Uterus (tissue), 3 donors: ENCODE measurements at regions not wholly inside any gene's neighbourhood (a gene's known extent, or its start where the extent isn't known, plus 50 kb on each side); places are given as distances from the start of the nearest gene placed in this dataset.
"Not testable (repeated sequence)": the region's sequence is repeated elsewhere in the genome, so short reads cannot be mapped to it uniquely, and the experiment has no call there.

Experiments
- DNase-seq, 2 donors: peaks; one replicate each; pipeline ENCODE4 v3.0.0-alpha.2; 2019 to 2020
- H3K27ac ChIP-seq, 2 donors: fragments of 200-600 bp; sonication (generic); 1 replicate in 1 of 2; 2 replicates in 1 of 2; pipeline ENCODE4 v1.5.1; 2016 to 2018
- H3K27me3 ChIP-seq, 2 donors: fragments of 200-600 bp; sonication (generic); one replicate each; pipeline ENCODE4 v1.5.1; 2018 to 2019; ENCODE audit warnings: control low read depth in 1 of 2
- H3K36me3 ChIP-seq, 2 donors: fragments of 200-600 bp; sonication (generic); one replicate each; pipeline ENCODE4 v1.5.1; 2019; ENCODE audit warnings: control low read depth in 1 of 2
- H3K4me1 ChIP-seq, 2 donors: fragments of 200-600 bp; sonication (generic); one replicate each; pipeline ENCODE4 v1.5.1; 2018 to 2019; ENCODE audit warnings: control low read depth in 1 of 2
- H3K4me3 ChIP-seq, 2 donors: fragments of 200-600 bp; sonication (generic); 1 replicate in 1 of 2; 2 replicates in 1 of 2; pipeline ENCODE4 v1.5.1; 2018 to 2019; ENCODE audit warnings: mild to moderate bottlenecking in 1 of 2
- H3K9me3 ChIP-seq, 2 donors: fragments of 200-600 bp; sonication (generic); one replicate each; pipeline ENCODE4 v1.5.1; 2019; ENCODE audit warnings: control low read depth in 1 of 2
- POLR2A ChIP-seq, 2 donors: fragments of 450-650 bp; IDR thresholded peaks; one replicate each; pipeline ENCODE4 v1.6.1; 2016; ENCODE audit warnings: antibody characterized with exemption in 2 of 2, mild to moderate bottlenecking in 1 of 2, moderate library complexity in 1 of 2
- intact Hi-C: fragments of 100-400 bp; cut with DNase I; formaldehyde crosslinking; loops from one replicate; pipeline ENCODE4 v1.15.1; 2023; ENCODE audit warnings: low total_unique reads
- TF ChIP-seq, protein P1 (sequence below), 4 experiments: fragments of 200-600 bp in 2 of 4; fragments of 450-650 bp in 2 of 4; sonication (generic) in 2 of 4; IDR thresholded peaks; one replicate each; pipeline ENCODE4 v1.5.1; 2016 to 2019; ENCODE audit warnings: antibody characterized with exemption in 4 of 4, mild to moderate bottlenecking in 2 of 4, moderate library complexity in 1 of 4
- donor health status: DM: yes; HTN: yes; CAD: no.

GRCh38 chr22:33139937-33140336 lies 81.8 kb upstream of the SYN3 start:
- H3K27me3 ChIP-seq: no peaks in the 10 kb centered on the region
- no peaks in the 10 kb centered on the region for H3K4me1 ChIP-seq
- no peaks in the 10 kb centered on the region for H3K9me3 ChIP-seq
- TF ChIP-seq, protein P1, sequence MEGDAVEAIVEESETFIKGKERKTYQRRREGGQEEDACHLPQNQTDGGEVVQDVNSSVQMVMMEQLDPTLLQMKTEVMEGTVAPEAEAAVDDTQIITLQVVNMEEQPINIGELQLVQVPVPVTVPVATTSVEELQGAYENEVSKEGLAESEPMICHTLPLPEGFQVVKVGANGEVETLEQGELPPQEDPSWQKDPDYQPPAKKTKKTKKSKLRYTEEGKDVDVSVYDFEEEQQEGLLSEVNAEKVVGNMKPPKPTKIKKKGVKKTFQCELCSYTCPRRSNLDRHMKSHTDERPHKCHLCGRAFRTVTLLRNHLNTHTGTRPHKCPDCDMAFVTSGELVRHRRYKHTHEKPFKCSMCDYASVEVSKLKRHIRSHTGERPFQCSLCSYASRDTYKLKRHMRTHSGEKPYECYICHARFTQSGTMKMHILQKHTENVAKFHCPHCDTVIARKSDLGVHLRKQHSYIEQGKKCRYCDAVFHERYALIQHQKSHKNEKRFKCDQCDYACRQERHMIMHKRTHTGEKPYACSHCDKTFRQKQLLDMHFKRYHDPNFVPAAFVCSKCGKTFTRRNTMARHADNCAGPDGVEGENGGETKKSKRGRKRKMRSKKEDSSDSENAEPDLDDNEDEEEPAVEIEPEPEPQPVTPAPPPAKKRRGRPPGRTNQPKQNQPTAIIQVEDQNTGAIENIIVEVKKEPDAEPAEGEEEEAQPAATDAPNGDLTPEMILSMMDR (IDR thresholded peaks at IDR 0.05): no peak
- no peak for TF ChIP-seq POLR2A (IDR thresholded peaks at IDR 0.05)
- H3K4me3 ChIP-seq: no peak overlapping the region
- H3K27ac ChIP-seq: no peak overlapping the region
- H3K36me3 ChIP-seq: no peaks in the 10 kb centered on the region
- intact Hi-C loops: no loop called here
- DNase-seq: no peak

DNA sequence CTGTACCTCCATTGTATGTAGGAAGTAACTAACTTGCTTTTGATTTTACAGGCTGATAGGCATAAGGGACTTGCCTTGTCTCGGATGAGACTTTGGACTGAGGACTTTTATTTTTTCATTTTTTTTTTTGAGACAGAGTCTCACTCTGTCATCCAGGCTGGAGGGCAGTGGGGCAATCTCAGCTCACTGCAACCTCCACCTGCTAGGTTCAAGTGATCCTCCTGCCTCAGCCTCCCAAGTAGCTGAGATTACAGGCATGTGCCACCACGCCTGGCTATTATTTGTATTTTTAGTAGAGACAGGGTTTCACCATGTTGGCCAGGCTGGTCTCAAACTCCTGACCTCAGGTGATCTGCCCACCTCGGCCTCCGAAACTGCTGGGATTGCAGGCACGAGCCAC lies 80.2 kb upstream of the SYN3 start:
- H3K36me3 ChIP-seq, H3K27ac ChIP-seq, H3K9me3 ChIP-seq, H3K4me1 ChIP-seq, DNase-seq, H3K27me3 ChIP-seq, H3K4me3 ChIP-seq, intact Hi-C loops: not testable (repeated sequence)

GRCh38 chr22:33130473-33130872 lies 72.3 kb upstream of the SYN3 start:
- no peaks in the 10 kb centered on the region for H3K9me3 ChIP-seq
- H3K4me3 ChIP-seq: no peak overlapping the region
- DNase-seq: no peak
- H3K27ac ChIP-seq: no peak overlapping the region
- no peaks in the 10 kb centered on the region for H3K4me1 ChIP-seq
- intact Hi-C loops: no loop called here
- H3K36me3 ChIP-seq: no peaks in the 10 kb centered on the region
- no peaks in the 10 kb centered on the region for H3K27me3 ChIP-seq
- TF ChIP-seq, protein P1 (IDR thresholded peaks at IDR 0.05): no peak
- no peak for TF ChIP-seq POLR2A (IDR thresholded peaks at IDR 0.05)

GRCh38 chr22:33129621-33130020 lies 71.4 kb upstream of the SYN3 start:
- no peak overlapping the region for H3K27ac ChIP-seq
- H3K27me3 ChIP-seq: no peaks in the 10 kb centered on the region
- TF ChIP-seq, protein P1 (IDR thresholded peaks at IDR 0.05): no peak
- no peak for TF ChIP-seq POLR2A (IDR thresholded peaks at IDR 0.05)

GRCh38 chr22:33126881-33127280 lies 68.7 kb upstream of the SYN3 start:
- no peaks in the 10 kb centered on the region for H3K27me3 ChIP-seq
- TF ChIP-seq POLR2A (IDR thresholded peaks at IDR 0.05): no peak
- TF ChIP-seq, protein P1 (IDR thresholded peaks at IDR 0.05): no peak
- H3K27ac ChIP-seq: no peak overlapping the region
- intact Hi-C loops: no loop called here
- H3K4me3 ChIP-seq: no peak overlapping the region
- no peak for DNase-seq
- H3K9me3 ChIP-seq: no peaks in the 10 kb centered on the region
- no peaks in the 10 kb centered on the region for H3K4me1 ChIP-seq
- no peaks in the 10 kb centered on the region for H3K36me3 ChIP-seq

More at GRCh38 chr22:33129621-33130020, 71.4 kb upstream of the SYN3 start:
- intact Hi-C loops: no loop called here
- Histone ChIP-seq H3K9me3 (no peaks in the 10 kb centered on the region), H3K4me1 (no peaks in the 10 kb centered on the region), H3K36me3 (no peaks in the 10 kb centered on the region), H3K4me3 (no peak overlapping the region)
- no peak for DNase-seq

- no peaks in the 10 kb centered on the region for H3K36me3 ChIP-seq
- no peak overlapping the region for H3K4me3 ChIP-seq
- no peak overlapping the region for H3K27ac ChIP-seq
- no peaks in the 10 kb centered on the region for H3K9me3 ChIP-seq
- H3K27me3 ChIP-seq: no peaks in the 10 kb centered on the region
- intact Hi-C loops: no loop called here
- no peak for DNase-seq
- no peaks in the 10 kb centered on the region for H3K4me1 ChIP-seq
- TF ChIP-seq, protein P1 (IDR thresholded peaks at IDR 0.05): no peak
- TF ChIP-seq POLR2A (IDR thresholded peaks at IDR 0.05): no peak
Observed at GRCh38 chr22:33124471-33124870, 66.3 kb upstream of the SYN3 start.

GRCh38 chr22:33122439-33122838 lies 64.3 kb upstream of the SYN3 start:
- H3K27ac ChIP-seq, DNase-seq, H3K4me1 ChIP-seq, H3K27me3 ChIP-seq, H3K9me3 ChIP-seq, H3K36me3 ChIP-seq, intact Hi-C loops, H3K4me3 ChIP-seq: not testable (repeated sequence)
